ENCODE measurements at regions not wholly inside any gene's neighbourhood (a gene's known extent, or its start where the extent isn't known, plus 50 kb on each side); places are given as distances from the start of the nearest gene placed in this dataset.

- no peak for TF ChIP-seq CTCF (IDR thresholded peaks at IDR 0.05)
- TF ChIP-seq POLR2A (IDR thresholded peaks at IDR 0.05): no peak
- TF ChIP-seq EP300 (IDR thresholded peaks at IDR 0.05): no peak
These were observed 1621.2 kb downstream of the PCDH7 start for GRCh38 chr4:32341342-32341741.
